Astrocyte (in vitro differentiated cells and primary cell): ENCODE measurements at regions not wholly inside any gene's neighbourhood (a gene's known extent, or its start where the extent isn't known, plus 50 kb on each side); places are given as distances from the start of the nearest gene placed in this dataset.

Experiments used
- EZH2 ChIP-seq: IDR thresholded peaks from 2 replicates; pipeline ENCODE4 v1.6.1; 2012; ENCODE audit warnings: mild to moderate bottlenecking, low read length, inconsistent platforms; ENCODE audit not compliant: insufficient read depth
- TF ChIP-seq, protein P1 (sequence below): IDR thresholded peaks from 2 replicates; pipeline ENCODE4 v1.5.1; 2011; ENCODE audit warnings: low read depth, mild to moderate bottlenecking, inconsistent platforms, low read length, moderate library complexity; ENCODE audit not compliant: insufficient read depth

DNA sequence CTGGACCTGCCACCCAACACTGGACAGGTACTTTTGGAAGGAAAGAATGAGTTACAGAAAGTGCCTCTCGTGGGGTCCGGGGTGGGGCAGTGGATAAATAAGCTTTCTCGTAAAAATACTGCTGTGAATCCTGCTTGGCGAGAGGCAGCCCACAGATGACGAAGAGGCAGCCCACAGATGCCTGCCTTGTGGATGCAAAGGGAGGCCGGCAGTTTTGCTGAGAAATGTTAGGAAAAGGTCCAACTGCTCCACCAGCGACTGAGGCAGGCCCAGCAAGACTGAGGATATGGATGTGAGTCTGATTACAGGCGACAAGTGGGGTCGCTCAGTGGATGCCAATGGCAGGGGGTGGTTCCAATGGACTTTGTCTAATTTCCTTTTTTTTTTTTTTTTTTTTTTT lies 79.1 kb upstream of the PPP1R26 start:
- TF ChIP-seq, protein P1, sequence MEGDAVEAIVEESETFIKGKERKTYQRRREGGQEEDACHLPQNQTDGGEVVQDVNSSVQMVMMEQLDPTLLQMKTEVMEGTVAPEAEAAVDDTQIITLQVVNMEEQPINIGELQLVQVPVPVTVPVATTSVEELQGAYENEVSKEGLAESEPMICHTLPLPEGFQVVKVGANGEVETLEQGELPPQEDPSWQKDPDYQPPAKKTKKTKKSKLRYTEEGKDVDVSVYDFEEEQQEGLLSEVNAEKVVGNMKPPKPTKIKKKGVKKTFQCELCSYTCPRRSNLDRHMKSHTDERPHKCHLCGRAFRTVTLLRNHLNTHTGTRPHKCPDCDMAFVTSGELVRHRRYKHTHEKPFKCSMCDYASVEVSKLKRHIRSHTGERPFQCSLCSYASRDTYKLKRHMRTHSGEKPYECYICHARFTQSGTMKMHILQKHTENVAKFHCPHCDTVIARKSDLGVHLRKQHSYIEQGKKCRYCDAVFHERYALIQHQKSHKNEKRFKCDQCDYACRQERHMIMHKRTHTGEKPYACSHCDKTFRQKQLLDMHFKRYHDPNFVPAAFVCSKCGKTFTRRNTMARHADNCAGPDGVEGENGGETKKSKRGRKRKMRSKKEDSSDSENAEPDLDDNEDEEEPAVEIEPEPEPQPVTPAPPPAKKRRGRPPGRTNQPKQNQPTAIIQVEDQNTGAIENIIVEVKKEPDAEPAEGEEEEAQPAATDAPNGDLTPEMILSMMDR: no peak
- TF ChIP-seq EZH2: no peak
